ENCODE measurements at regions not wholly inside any gene's neighbourhood (a gene's known extent, or its start where the extent isn't known, plus 50 kb on each side); places are given as distances from the start of the nearest gene placed in this dataset.

- TF ChIP-seq CTCF (conservative IDR thresholded peaks at IDR 0.05; ENCODE audit: low read depth, low read length) (no peak), RAD21 (IDR thresholded peaks at IDR 0.05; ENCODE audit: low read length) (no peak), POLR2A (IDR thresholded peaks at IDR 0.05; ENCODE audit: low read depth, low read length) (no peak), RFX5 (IDR thresholded peaks at IDR 0.05; ENCODE audit: low read depth, low read length) (no peak), SMC3 (IDR thresholded peaks at IDR 0.05; ENCODE audit: low read depth, low read length) (no peak), USF2 (IDR thresholded peaks at IDR 0.05; ENCODE audit: low read depth, low read length) (no peak), MXI1 (IDR thresholded peaks at IDR 0.05; ENCODE audit: borderline replicate concordance, low read depth, low read length) (no peak), MAZ (IDR thresholded peaks at IDR 0.05; ENCODE audit: borderline replicate concordance, low read depth, low read length) (no peak), CEBPB (IDR thresholded peaks at IDR 0.05; ENCODE audit: low read depth, low read length) (no peak)
Measured at GRCh38 chr13:18739310-18739709, 442.3 kb downstream of the TUBA3C start.
